Hindlimb muscle (tissue), 1 donor: ENCODE measurements at regions not wholly inside any gene's neighbourhood (a gene's known extent, or its start where the extent isn't known, plus 50 kb on each side); places are given as distances from the start of the nearest gene placed in this dataset.

Experiments used
- DNase-seq: peaks from one replicate; pipeline ENCODE4 v3.0.0-alpha.2; 2013

DNA sequence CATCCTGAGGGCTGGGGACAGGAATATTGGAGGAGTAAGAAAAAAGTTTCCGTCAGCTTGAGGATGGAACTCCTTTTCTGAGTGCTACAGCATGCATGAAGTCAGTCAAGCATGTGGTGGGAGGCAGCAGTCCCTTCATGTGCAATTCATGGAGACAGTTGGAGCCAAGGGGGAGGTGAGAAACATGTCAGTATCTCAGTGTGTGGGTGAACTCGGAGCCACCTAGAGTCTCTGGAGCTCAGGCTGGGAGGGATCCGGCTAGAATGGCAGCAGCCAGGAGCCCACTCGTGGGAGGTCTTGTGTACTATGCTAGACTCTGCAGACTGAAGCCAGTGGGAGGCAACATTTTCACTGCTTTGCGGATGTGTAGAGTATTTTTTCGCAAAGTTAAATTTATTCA, 60.3 kb downstream of the AVPR1A start:
- DNase-seq = no peak

DNA sequence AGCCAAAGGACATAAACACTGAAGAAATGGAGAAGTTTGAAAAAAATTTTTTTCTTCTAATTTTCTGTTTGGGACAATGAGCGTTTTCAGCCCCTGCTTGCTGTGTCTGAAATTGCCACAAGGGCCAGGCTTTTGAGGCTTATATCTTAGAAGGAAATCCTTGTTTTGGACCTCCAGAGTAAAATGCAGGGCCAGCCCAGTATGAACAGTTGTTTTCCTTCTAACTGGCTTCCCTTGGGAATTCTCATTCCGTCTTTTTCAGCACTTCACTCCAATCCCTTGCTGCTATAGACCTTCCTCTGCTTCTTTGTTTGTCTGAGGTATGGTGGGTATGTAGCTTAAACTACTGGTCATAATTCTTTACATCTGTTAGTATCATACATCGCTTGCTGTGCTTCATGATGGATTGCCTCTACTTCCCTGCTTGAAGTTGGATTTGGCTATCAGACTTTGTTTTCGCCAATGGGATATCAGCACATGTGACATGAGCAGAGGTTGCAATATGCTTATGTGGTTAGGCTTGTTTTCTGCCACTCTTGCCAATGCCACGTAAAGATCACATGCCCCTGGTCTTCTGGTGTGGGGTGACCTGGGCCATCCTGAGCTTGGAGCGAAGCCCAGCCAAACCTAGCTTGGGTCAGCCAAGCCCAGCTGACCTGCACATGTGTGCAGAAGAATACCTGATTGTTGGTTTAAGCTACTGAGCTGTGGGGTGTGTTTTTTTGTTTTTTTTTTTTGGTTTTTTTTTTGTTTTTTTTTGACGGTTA, 64.7 kb downstream of the AVPR1A start:
- DNase-seq = no peak

- DNase-seq = no peak
Observed at GRCh38 chr12:63085120-63085519, 65.9 kb downstream of the AVPR1A start.

GRCh38 chr12:63084501-63084900, 66.5 kb downstream of the AVPR1A start:
- DNase-seq = no peak

DNA sequence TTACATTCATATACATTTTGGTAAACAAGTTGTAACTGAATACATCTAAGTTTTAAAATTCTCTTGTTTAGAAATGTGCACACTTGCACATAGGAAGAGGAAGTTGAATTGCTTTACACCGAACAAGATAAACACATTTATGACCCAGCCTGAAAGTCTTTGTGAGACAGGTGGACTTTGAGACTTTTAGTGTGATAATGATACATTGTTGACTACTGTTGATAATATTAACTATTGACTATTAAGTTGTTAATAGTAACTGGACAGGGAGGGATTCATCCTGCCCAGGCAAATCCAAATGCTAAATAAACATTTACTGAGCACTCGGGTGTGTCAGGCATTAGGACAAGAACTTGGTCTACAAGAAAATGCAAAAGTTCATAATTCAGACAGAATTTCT, 68.0 kb downstream of the AVPR1A start:
- no peak for DNase-seq

GRCh38 chr12:63079791-63080502, 71.1 kb downstream of the AVPR1A start:
- no peak for DNase-seq

DNA sequence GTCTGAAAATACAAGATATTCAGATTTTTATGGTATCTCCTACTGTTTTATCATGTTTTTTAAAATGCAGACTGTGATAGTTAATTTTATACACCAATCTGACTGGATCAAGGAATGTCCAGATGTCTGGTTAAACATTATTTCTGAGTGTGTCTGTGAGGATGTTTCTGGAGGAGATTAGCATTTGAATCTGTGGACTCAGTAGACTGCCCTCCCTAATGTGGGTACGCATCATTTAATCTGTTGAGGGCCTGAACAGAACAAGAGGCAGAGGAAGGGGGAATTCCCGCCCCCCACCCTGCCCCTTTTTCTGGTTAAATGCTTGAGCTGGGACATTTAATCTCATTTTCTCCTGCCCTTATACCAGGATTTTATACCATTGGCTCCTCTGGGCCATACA, 72.1 kb downstream of the AVPR1A start:
- DNase-seq = no peak

DNA sequence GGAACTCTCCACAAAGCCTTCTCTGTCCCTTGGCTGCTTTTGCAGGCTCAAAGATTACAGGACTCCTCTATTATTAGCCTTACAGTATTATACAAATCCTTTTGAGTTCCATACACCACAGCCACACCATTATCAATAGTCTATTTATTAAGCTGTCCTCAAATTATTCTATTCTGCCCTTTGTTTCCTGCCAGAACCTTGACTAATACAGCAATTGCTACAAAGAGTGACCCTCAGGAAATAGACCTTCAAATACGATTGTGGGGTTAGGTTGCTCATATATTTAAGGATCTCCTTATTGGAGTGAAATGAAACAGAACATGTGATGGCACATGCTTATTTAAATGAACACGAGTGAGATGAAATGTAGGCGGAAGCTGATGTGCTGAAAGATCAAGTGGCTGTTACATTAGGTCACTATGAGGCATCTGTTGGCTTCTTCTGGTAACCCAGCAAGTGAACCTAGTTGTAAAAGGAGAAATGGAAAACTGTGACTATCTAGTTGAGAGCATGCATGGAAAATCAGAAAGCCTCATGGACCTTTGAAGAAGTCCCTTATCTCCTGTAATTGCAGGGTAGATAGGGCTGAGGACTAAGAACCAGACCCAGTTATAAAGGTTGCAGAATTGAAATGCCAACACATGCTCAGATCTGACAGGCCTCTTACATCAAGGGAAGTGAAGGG, 75.5 kb downstream of the AVPR1A start:
- no peak for DNase-seq

GRCh38 chr12:63070709-63071108, 80.3 kb downstream of the AVPR1A start:
- no peak for DNase-seq

DNA sequence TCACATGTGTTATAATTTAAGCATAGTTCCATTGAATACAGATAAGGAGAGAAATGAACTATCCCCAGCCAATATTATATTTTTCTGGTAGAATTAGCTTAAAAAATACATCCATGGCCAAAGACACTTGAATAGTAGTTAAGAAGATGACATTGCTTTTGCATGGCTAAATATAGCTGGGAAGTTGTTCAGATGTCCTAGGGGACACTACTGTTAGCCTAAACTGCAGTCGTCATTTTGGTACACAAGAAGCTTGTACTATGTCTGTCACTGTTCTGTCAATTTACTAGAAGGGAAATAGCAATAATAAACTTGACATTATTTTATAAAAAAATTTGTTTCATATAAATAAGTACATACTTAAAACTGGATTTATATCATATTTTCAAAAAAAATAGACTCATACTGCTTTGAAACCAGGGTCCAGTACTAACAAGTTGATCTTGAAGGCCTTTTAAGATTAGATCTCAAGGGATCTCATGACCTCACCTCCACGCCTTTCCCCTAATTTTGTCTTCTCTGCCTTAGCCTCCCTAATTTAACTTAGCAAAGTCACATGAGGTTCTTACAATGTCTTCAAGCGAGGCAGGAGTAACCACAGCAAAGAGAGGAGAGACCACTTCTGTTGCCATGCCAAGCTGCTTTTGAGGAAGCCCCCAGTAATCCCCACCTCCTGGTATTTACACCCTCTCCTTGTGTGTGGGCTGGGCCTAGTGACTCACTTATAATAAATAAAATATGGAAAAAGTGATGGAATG, 81.0 kb downstream of the AVPR1A start:
- no peak for DNase-seq

- DNase-seq = peak; percentile 54
Observed at GRCh38 chr12:63068857-63069442, 82.1 kb downstream of the AVPR1A start.

GRCh38 chr12:63066782-63067181, 84.2 kb downstream of the AVPR1A start:
- DNase-seq = no peak

- DNase-seq = no peak
Observed at GRCh38 chr12:63066136-63066535, 84.9 kb downstream of the AVPR1A start.

DNA sequence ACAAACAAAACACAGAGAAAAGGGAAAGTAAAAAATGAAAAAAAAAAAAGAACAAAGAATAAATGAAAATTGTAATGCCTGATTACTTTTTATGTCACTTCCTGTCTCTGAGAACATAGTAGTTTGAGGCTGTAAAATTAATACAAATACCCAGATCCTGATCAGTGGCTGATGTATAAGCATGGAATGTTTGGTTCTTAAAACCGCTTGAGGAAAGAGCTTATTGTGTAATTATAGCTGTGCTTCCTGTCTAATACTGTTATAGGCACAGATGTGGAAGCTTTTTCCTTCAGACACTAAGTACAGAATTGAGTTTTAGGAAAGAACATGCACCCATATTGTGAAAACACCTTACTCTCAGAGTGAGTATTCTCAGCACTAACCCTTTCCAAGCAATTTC, 86.9 kb downstream of the AVPR1A start:
- no peak for DNase-seq

DNA sequence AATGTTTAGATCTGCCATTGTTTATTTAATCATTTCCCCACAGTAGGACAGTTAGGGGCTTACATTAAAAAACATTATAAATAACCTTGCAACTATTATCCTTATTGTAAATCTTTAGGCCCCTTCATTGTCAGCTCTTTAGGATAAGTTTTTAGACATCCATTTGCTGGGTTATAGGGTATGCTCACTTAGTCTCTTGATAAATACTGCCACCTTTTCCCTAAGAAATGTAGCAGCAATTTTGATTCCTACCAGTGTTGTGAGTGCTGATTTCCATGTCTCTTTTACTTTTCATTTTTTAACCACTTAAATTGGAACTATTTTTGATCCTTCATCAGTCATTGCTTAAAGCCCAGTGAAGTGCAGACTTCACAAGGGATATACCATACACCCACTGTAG, 94.4 kb downstream of the AVPR1A start:
- DNase-seq = no peak

DNA sequence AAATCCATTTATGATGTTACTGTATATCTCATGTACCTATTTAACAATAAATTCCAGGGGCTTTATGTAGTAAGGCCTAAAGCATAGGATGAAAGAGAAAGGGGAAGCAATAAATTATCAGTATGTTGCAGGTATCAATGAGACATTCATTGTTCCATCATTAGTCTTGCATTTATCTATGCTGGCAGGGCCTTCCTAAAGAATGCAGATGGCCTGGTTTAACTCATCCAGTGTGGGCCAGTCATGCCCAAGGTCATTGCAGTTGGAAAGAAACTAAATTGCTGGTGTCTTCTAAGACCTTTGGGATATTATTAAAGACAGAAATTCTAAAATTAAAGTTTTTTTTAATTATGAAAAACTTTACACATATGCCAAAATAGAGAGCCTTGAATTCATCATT, 98.3 kb downstream of the AVPR1A start:
- DNase-seq = no peak

DNA sequence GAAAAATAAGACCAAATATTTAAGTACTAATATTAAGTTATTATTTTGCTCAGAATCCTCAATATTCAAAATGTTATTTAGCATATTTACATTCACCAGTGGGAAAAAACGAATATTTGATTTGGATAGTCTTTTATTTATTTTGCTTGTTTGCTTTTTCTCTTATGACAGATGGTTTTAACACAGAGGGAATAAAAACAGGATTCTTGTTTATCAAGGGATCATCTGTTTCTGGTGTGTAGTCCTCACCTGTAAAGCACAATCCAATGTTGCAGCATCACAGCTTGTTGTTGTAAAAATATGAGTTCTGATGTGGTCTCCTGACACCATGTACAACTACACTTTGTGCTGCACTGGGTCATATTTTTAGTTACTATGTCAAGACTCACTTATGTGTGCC, 103.9 kb downstream of the AVPR1A start:
- no peak for DNase-seq

DNA sequence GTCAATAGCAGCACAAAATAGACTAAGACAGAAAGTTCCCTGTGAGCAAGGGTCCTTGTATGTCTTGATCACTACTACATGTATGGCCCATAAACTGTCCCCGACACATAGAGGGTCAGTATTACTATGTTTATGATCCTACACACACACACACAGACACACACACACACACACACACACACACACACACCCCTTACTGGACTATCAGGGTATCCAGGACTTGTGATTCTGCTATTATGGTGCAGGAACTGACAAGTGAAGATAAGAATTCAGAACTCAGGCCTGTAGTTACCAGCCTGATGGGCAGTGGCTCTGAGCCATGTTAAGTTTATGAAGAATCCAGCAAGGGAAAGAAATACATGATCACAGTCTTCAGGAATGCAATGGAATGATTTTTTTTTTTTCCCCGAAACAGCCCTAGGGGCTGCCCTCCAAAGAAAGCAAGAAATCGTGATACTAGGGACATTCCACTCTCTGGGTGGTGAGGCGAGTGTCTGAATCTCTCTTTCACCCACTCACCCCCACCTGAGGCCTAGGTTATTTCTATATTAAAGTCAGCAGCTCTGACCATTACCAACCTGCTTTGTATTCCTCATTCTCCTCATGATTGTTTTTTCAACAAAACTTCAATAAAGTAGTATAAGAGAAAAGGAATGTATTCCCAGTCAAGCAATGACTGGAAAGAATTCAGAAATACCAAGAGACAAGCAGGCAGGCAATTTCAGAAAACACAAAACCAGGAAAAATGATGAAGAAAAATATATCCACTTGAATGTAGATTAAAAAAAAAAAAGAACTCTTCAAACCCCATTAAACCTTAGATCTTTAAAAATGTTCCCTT, 105.8 kb downstream of the AVPR1A start:
- no peak for DNase-seq

DNA sequence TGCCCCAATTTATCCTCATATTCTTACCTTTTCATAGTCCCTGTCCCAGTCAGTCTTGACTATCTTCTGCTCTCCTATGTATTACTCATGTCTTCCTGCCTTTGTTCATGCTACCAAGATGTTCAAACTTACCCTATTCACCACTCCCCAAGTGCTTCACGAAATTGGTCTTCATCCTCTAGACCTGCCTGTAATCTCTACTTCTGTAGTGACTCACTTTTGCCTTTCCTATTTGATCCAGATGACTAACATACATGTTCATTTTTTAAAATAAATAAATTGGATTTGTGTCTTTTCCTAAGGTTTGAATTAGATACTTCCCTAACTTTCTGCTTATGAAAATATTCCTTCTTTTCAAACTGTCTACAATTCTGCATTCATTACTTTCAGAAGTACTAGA, 107.7 kb upstream of the PPM1H start:
- DNase-seq = no peak

- no peak for DNase-seq
Observed at GRCh38 chr12:63041601-63042000, 106.7 kb upstream of the PPM1H start.

GRCh38 chr12:63040526-63041220, 105.7 kb upstream of the PPM1H start:
- no peak for DNase-seq
